GM12891 (cell line): ENCODE measurements at regions not wholly inside any gene's neighbourhood (a gene's known extent, or its start where the extent isn't known, plus 50 kb on each side); places are given as distances from the start of the nearest gene placed in this dataset.
"Not testable (repeated sequence)": the region's sequence is repeated elsewhere in the genome, so short reads cannot be mapped to it uniquely, and the experiment has no call there.

ENCODE experiments used
- POLR2A ChIP-seq: IDR thresholded peaks from 2 replicates; pipeline ENCODE4 v1.6.1; 2011; ENCODE audit warnings: low read depth, low read length, control low read depth
- POLR2AphosphoS5 ChIP-seq: IDR thresholded peaks from 2 replicates; pipeline ENCODE4 v1.6.1; 2011; ENCODE audit warnings: low read depth, low read length, control low read depth

DNA sequence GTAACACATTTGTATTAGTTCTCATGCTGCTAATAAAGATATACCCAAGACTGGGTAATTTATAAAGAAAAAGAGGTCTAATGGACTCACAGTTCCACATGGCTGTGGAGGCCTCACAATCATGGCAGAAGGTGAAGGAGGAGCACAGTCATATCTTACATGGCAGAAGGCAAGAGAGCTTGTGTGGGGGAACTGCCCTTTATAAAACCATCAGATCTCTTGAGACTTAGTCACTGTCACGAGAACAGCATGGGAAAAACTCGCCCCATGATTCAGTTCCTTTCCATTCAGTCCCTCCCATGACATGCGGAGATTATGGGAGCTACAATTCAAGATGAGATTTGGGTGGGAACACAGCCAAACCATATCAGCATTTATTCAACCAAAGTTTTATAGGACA is 216.5 kb downstream of the KTN1 start:
- TF ChIP-seq POLR2AphosphoS5, POLR2A: not testable (repeated sequence)
